GM12864 (cell line): ENCODE measurements at regions not wholly inside any gene's neighbourhood (a gene's known extent, or its start where the extent isn't known, plus 50 kb on each side); places are given as distances from the start of the nearest gene placed in this dataset.

Experiments used
- DNase-seq: peaks from one replicate; pipeline ENCODE4 v3.0.0-alpha.2; 2011; ENCODE audit warnings: low read depth
- H3K4me3 ChIP-seq: 2 replicates; pipeline ENCODE4 v1.5.1; 2011; ENCODE audit warnings: mild to moderate bottlenecking, low read depth, low read length, control low read depth
- CTCF ChIP-seq: IDR thresholded peaks from 2 replicates; pipeline ENCODE4 v1.5.1; 2011; ENCODE audit warnings: low read depth, mild to moderate bottlenecking, moderate library complexity, low read length, control low read depth, inconsistent platforms; ENCODE audit errors: missing control alignments

- TF ChIP-seq CTCF = no peak
- DNase-seq = no peak
- no peak overlapping the region for H3K4me3 ChIP-seq
These were observed 243.2 kb upstream of the SUCLG2 start for GRCh38 chr3:67897351-67898336.

GRCh38 chr3:67896130-67896529, 241.7 kb upstream of the SUCLG2 start:
- no peak overlapping the region for H3K4me3 ChIP-seq
- no peak for TF ChIP-seq CTCF
- DNase-seq = no peak

GRCh38 chr3:67894510-67894909, 240.1 kb upstream of the SUCLG2 start:
- H3K4me3 ChIP-seq = no peak overlapping the region
- no peak for TF ChIP-seq CTCF
- DNase-seq = no peak

GRCh38 chr3:67884345-67884744, 229.9 kb upstream of the SUCLG2 start:
- no peak for TF ChIP-seq CTCF
- H3K4me3 ChIP-seq = no peak overlapping the region
- DNase-seq = no peak

GRCh38 chr3:67883766-67884165, 229.4 kb upstream of the SUCLG2 start:
- no peak overlapping the region for H3K4me3 ChIP-seq
- DNase-seq = no peak
- no peak for TF ChIP-seq CTCF

- TF ChIP-seq CTCF = no peak
These were observed 228.6 kb upstream of the SUCLG2 start for GRCh38 chr3:67882981-67883380.

GRCh38 chr3:67876261-67876660, 221.8 kb upstream of the SUCLG2 start:
- no peak overlapping the region for H3K4me3 ChIP-seq
- TF ChIP-seq CTCF = no peak
- DNase-seq = no peak

More at GRCh38 chr3:67882981-67883380, 228.6 kb upstream of the SUCLG2 start:
- DNase-seq = no peak
- H3K4me3 ChIP-seq = no peak overlapping the region
